Astrocyte (in vitro differentiated cells and primary cell): ENCODE measurements at regions not wholly inside any gene's neighbourhood (a gene's known extent, or its start where the extent isn't known, plus 50 kb on each side); places are given as distances from the start of the nearest gene placed in this dataset.

Source experiments
- DNase-seq: peaks from one replicate; pipeline ENCODE4 v3.0.0-alpha.2; 2010; ENCODE audit warnings: low read depth
- FAIRE-seq: peaks from 2 replicates; lab custom pipeline; 2011; peaks lifted over from hg19 to GRCh38; lab: Jason Lieb, UNC
- H2AFZ ChIP-seq: 2 replicates; pipeline ENCODE4 v1.6.0; 2012; ENCODE audit warnings: low read depth, low read length, inconsistent platforms
- H3K27ac ChIP-seq: 2 replicates; pipeline ENCODE4 v1.5.1; 2011; ENCODE audit warnings: low read depth, low read length, inconsistent platforms
- H3K27me3 ChIP-seq: 2 replicates; pipeline ENCODE4 v1.6.0; 2011; ENCODE audit warnings: low read length, inconsistent platforms; ENCODE audit not compliant: insufficient read depth
- H3K36me3 ChIP-seq: 2 replicates; pipeline ENCODE4 v1.5.1; 2011; ENCODE audit warnings: low read length, inconsistent platforms; ENCODE audit not compliant: insufficient read depth
- H3K4me1 ChIP-seq: 2 replicates; pipeline ENCODE4 v1.5.1; 2011; ENCODE audit warnings: low read length, inconsistent platforms; ENCODE audit not compliant: insufficient read depth
- H3K4me2 ChIP-seq: 2 replicates; pipeline ENCODE4 v1.6.0; 2012; ENCODE audit warnings: low read length, inconsistent platforms
- H3K4me3 ChIP-seq: 2 replicates; pipeline ENCODE4 v1.5.1; 2011; ENCODE audit warnings: low read depth, mild to moderate bottlenecking, low read length, inconsistent platforms; ENCODE audit not compliant: insufficient read depth
- H3K79me2 ChIP-seq: 2 replicates; pipeline ENCODE4 v1.6.0; 2012; ENCODE audit warnings: mild to moderate bottlenecking, low read length, inconsistent platforms; ENCODE audit not compliant: insufficient read depth
- H3K9ac ChIP-seq: 2 replicates; pipeline ENCODE4 v1.6.0; 2012; ENCODE audit warnings: mild to moderate bottlenecking, low read length, inconsistent platforms
- H3K9me3 ChIP-seq: 2 replicates; pipeline ENCODE4 v1.5.1; 2012; ENCODE audit warnings: low read depth, mild to moderate bottlenecking, low read length, inconsistent platforms; ENCODE audit not compliant: insufficient read depth
- H4K20me1 ChIP-seq: 2 replicates; pipeline ENCODE4 v1.6.0; 2012; ENCODE audit warnings: low read length, inconsistent platforms; ENCODE audit not compliant: insufficient read depth
- H3K27ac Mint-ChIP-seq: one replicate; pipeline ENCODE4 v1.8.0; 2021; ENCODE audit warnings: mild to moderate bottlenecking, mixed read lengths; ENCODE audit not compliant: unreplicated experiment
- H3K27me3 Mint-ChIP-seq: one replicate; pipeline ENCODE4 v1.8.0; 2021; ENCODE audit warnings: low read depth, mixed read lengths; ENCODE audit not compliant: unreplicated experiment
- H3K36me3 Mint-ChIP-seq: one replicate; pipeline ENCODE4 v1.8.0; 2021; ENCODE audit warnings: low read depth, mixed read lengths; ENCODE audit not compliant: unreplicated experiment
- H3K4me1 Mint-ChIP-seq: one replicate; pipeline ENCODE4 v1.8.0; 2021; ENCODE audit warnings: low read depth, mixed read lengths; ENCODE audit not compliant: unreplicated experiment
- H3K4me3 Mint-ChIP-seq: one replicate; pipeline ENCODE4 v1.8.0; 2021; ENCODE audit warnings: mild to moderate bottlenecking, moderate library complexity, mixed read lengths; ENCODE audit not compliant: unreplicated experiment
- H3K9me3 Mint-ChIP-seq: one replicate; pipeline ENCODE4 v1.8.0; 2021; ENCODE audit warnings: mild to moderate bottlenecking, mixed read lengths; ENCODE audit not compliant: unreplicated experiment
- EZH2 ChIP-seq: IDR thresholded peaks from 2 replicates; pipeline ENCODE4 v1.6.1; 2012; ENCODE audit warnings: mild to moderate bottlenecking, low read length, inconsistent platforms; ENCODE audit not compliant: insufficient read depth
- TF ChIP-seq, protein P1 (sequence below): IDR thresholded peaks from 2 replicates; pipeline ENCODE4 v1.5.1; 2011; ENCODE audit warnings: low read depth, mild to moderate bottlenecking, inconsistent platforms, low read length, moderate library complexity; ENCODE audit not compliant: insufficient read depth

GRCh38 chr15:69510556-69510955, 57.9 kb downstream of the RPLP1 start:
- no peak overlapping the region for H2AFZ ChIP-seq
- Mint-ChIP-seq H3K4me1 (peaks cover 8% of the 10 kb centered on the region), H3K27ac (no peak overlapping the region), H3K27me3 (peaks cover 40% of the 10 kb centered on the region), H3K36me3 (no peaks in the 10 kb centered on the region), H3K4me3 (no peak overlapping the region), H3K9me3 (peaks cover 6% of the 10 kb centered on the region)
- no peaks in the 10 kb centered on the region for H4K20me1 ChIP-seq
- H3K79me2 ChIP-seq = no peaks in the 10 kb centered on the region
- DNase-seq (no peak), FAIRE-seq (no peak)
- H3K36me3 ChIP-seq = no peaks in the 10 kb centered on the region
- no peaks in the 10 kb centered on the region for H3K4me1 ChIP-seq
- TF ChIP-seq, protein P1, sequence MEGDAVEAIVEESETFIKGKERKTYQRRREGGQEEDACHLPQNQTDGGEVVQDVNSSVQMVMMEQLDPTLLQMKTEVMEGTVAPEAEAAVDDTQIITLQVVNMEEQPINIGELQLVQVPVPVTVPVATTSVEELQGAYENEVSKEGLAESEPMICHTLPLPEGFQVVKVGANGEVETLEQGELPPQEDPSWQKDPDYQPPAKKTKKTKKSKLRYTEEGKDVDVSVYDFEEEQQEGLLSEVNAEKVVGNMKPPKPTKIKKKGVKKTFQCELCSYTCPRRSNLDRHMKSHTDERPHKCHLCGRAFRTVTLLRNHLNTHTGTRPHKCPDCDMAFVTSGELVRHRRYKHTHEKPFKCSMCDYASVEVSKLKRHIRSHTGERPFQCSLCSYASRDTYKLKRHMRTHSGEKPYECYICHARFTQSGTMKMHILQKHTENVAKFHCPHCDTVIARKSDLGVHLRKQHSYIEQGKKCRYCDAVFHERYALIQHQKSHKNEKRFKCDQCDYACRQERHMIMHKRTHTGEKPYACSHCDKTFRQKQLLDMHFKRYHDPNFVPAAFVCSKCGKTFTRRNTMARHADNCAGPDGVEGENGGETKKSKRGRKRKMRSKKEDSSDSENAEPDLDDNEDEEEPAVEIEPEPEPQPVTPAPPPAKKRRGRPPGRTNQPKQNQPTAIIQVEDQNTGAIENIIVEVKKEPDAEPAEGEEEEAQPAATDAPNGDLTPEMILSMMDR = no peak
- no peak for TF ChIP-seq EZH2
- H3K4me3 ChIP-seq = no peak overlapping the region
- no peak overlapping the region for H3K9ac ChIP-seq
- H3K9me3 ChIP-seq = no peaks in the 10 kb centered on the region
- H3K27ac ChIP-seq = no peak overlapping the region
- H3K4me2 ChIP-seq = no peak overlapping the region
- peaks cover 6% of the 10 kb centered on the region for H3K27me3 ChIP-seq

GRCh38 chr15:69511015-69511414, 58.4 kb downstream of the RPLP1 start:
- H3K4me3 Mint-ChIP-seq = no peak overlapping the region
- peaks cover 37% of the 10 kb centered on the region for H3K27me3 Mint-ChIP-seq
- no peak for FAIRE-seq

GRCh38 chr15:69511716-69512340, 59.2 kb downstream of the RPLP1 start:
- no peaks in the 10 kb centered on the region for H3K36me3 ChIP-seq
- H3K9me3 ChIP-seq = no peaks in the 10 kb centered on the region
- H2AFZ ChIP-seq = no peak overlapping the region
- no peak overlapping the region for H3K4me3 Mint-ChIP-seq
- H3K27me3 ChIP-seq = peaks cover 6% of the 10 kb centered on the region
- no peak overlapping the region for H3K4me3 ChIP-seq
- H3K36me3 Mint-ChIP-seq = no peaks in the 10 kb centered on the region
- DNase-seq (no peak), FAIRE-seq (no peak)
- H4K20me1 ChIP-seq = no peaks in the 10 kb centered on the region
- no peaks in the 10 kb centered on the region for H3K79me2 ChIP-seq
- H3K4me2 ChIP-seq = no peak overlapping the region
- TF ChIP-seq EZH2 = no peak
- TF ChIP-seq, protein P1 = no peak
- H3K4me1 ChIP-seq = no peaks in the 10 kb centered on the region
- no peak overlapping the region for H3K9ac ChIP-seq
- peaks cover 6% of the 10 kb centered on the region for H3K9me3 Mint-ChIP-seq
- H3K27ac Mint-ChIP-seq = no peak overlapping the region
- peaks cover 9% of the 10 kb centered on the region for H3K4me1 Mint-ChIP-seq
- no peak overlapping the region for H3K27ac ChIP-seq
- H3K27me3 Mint-ChIP-seq = peaks cover 38% of the 10 kb centered on the region

More at GRCh38 chr15:69511015-69511414, 58.4 kb downstream of the RPLP1 start:
- Histone ChIP-seq H3K4me1 (no peaks in the 10 kb centered on the region), H2AFZ (no peak overlapping the region), H3K27ac (no peak overlapping the region), H4K20me1 (no peaks in the 10 kb centered on the region), H3K9ac (no peak overlapping the region), H3K27me3 (peaks cover 6% of the 10 kb centered on the region), H3K4me3 (no peak overlapping the region), H3K4me2 (no peak overlapping the region), H3K36me3 (no peaks in the 10 kb centered on the region), H3K9me3 (no peaks in the 10 kb centered on the region), H3K79me2 (no peaks in the 10 kb centered on the region)
- DNase-seq = no peak
- H3K27ac Mint-ChIP-seq = no peak overlapping the region
- peaks cover 8% of the 10 kb centered on the region for H3K4me1 Mint-ChIP-seq
- TF ChIP-seq EZH2 = no peak
- TF ChIP-seq, protein P1 = no peak
- no peaks in the 10 kb centered on the region for H3K36me3 Mint-ChIP-seq
- peaks cover 6% of the 10 kb centered on the region for H3K9me3 Mint-ChIP-seq
